ENCODE measurements at regions not wholly inside any gene's neighbourhood (a gene's known extent, or its start where the extent isn't known, plus 50 kb on each side); places are given as distances from the start of the nearest gene placed in this dataset.
"Not testable (repeated sequence)": the region's sequence is repeated elsewhere in the genome, so short reads cannot be mapped to it uniquely, and the experiment has no call there.

DNA sequence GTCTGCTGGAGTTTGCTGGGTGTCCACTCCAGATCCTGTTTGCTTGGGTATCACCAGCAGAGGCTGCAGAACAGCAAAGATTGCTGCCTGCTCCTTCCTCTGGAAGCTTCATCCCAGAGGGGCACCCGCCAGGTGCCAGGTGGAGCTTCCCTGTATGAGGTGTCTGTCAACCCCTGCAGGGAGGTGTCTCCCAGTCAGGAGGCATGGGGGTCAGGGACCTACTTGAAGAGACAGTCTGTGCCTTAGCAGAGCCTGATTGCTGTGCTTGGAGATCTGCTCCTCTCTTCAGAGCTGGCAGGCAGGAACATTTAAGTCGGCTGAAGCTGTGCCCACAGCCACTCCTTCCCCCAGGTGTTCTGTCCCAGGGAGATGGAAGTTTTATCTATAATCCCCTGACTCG is 376.8 kb upstream of the POU1F1 start:
- TF ChIP-seq, protein P1, sequence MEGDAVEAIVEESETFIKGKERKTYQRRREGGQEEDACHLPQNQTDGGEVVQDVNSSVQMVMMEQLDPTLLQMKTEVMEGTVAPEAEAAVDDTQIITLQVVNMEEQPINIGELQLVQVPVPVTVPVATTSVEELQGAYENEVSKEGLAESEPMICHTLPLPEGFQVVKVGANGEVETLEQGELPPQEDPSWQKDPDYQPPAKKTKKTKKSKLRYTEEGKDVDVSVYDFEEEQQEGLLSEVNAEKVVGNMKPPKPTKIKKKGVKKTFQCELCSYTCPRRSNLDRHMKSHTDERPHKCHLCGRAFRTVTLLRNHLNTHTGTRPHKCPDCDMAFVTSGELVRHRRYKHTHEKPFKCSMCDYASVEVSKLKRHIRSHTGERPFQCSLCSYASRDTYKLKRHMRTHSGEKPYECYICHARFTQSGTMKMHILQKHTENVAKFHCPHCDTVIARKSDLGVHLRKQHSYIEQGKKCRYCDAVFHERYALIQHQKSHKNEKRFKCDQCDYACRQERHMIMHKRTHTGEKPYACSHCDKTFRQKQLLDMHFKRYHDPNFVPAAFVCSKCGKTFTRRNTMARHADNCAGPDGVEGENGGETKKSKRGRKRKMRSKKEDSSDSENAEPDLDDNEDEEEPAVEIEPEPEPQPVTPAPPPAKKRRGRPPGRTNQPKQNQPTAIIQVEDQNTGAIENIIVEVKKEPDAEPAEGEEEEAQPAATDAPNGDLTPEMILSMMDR (IDR thresholded peaks at IDR 0.05) = not testable (repeated sequence)
- TF ChIP-seq POLR2AphosphoS5, POLR2A (IDR thresholded peaks at IDR 0.05): not testable (repeated sequence)
